Activated CD4-positive, alpha-beta T cell treated with anti-CD3 and anti-CD28 coated beads, Interleukin-2, amount 10 ng/mL, durations not matched to agents 24 days and 14 days (primary cell): ENCODE measurements at regions not wholly inside any gene's neighbourhood (a gene's known extent, or its start where the extent isn't known, plus 50 kb on each side); places are given as distances from the start of the nearest gene placed in this dataset.

Experiments used
- DNase-seq: peaks from one replicate; pipeline ENCODE4 v3.0.0; 2022
- H3K27ac Mint-ChIP-seq: one replicate; pipeline ENCODE4 v1.8.0; 2022; ENCODE audit warnings: mild to moderate bottlenecking, mixed read lengths
- H3K27me3 Mint-ChIP-seq: one replicate; pipeline ENCODE4 v1.8.0; 2022; ENCODE audit warnings: mixed read lengths
- H3K36me3 Mint-ChIP-seq: one replicate; pipeline ENCODE4 v1.8.0; 2022; ENCODE audit warnings: low read depth, mild to moderate bottlenecking, mixed read lengths
- H3K4me1 Mint-ChIP-seq: one replicate; pipeline ENCODE4 v1.8.0; 2021; ENCODE audit warnings: mixed read lengths
- H3K4me3 Mint-ChIP-seq: one replicate; pipeline ENCODE4 v1.8.0; 2022; ENCODE audit warnings: mild to moderate bottlenecking, moderate library complexity, mixed read lengths
- H3K9me3 Mint-ChIP-seq: one replicate; pipeline ENCODE4 v1.8.0; 2021; ENCODE audit warnings: mixed read lengths
- intact Hi-C: fragments of 100-400 bp; cut with micrococcal nuclease; formaldehyde crosslinking; loops from one replicate; pipeline ENCODE4 v1.15.1; 2023

- H3K4me3 Mint-ChIP-seq = no peak overlapping the region
- no peak for DNase-seq
- H3K36me3 Mint-ChIP-seq = no peaks in the 10 kb centered on the region
- H3K27me3 Mint-ChIP-seq = no peaks in the 10 kb centered on the region
- no peaks in the 10 kb centered on the region for H3K9me3 Mint-ChIP-seq
- H3K4me1 Mint-ChIP-seq = no peaks in the 10 kb centered on the region
- no peak overlapping the region for H3K27ac Mint-ChIP-seq
- intact Hi-C loops = no loop called here
Measured at GRCh38 chr3:99242271-99242670, 340.8 kb upstream of the DCBLD2 start.

GRCh38 chr3:99240700-99241099 lies 339.2 kb upstream of the DCBLD2 start:
- no peak overlapping the region for H3K27ac Mint-ChIP-seq
- no peaks in the 10 kb centered on the region for H3K27me3 Mint-ChIP-seq
- DNase-seq = no peak
- no peaks in the 10 kb centered on the region for H3K9me3 Mint-ChIP-seq
- H3K4me3 Mint-ChIP-seq = no peak overlapping the region
- intact Hi-C loops = no loop called here
- no peaks in the 10 kb centered on the region for H3K4me1 Mint-ChIP-seq
- no peaks in the 10 kb centered on the region for H3K36me3 Mint-ChIP-seq

GRCh38 chr3:99236576-99236975 lies 335.1 kb upstream of the DCBLD2 start:
- no peaks in the 10 kb centered on the region for H3K36me3 Mint-ChIP-seq
- no peak overlapping the region for H3K27ac Mint-ChIP-seq
- no peak for DNase-seq
- intact Hi-C loops = no loop called here
- H3K9me3 Mint-ChIP-seq = peaks cover 6% of the 10 kb centered on the region
- no peaks in the 10 kb centered on the region for H3K27me3 Mint-ChIP-seq
- no peaks in the 10 kb centered on the region for H3K4me1 Mint-ChIP-seq
- no peak overlapping the region for H3K4me3 Mint-ChIP-seq

GRCh38 chr3:99232696-99233095 lies 331.2 kb upstream of the DCBLD2 start:
- no peak for DNase-seq
- peaks cover 6% of the 10 kb centered on the region for H3K9me3 Mint-ChIP-seq
- intact Hi-C loops = no loop called here
- H3K36me3 Mint-ChIP-seq = no peaks in the 10 kb centered on the region
- no peak overlapping the region for H3K4me3 Mint-ChIP-seq
- no peaks in the 10 kb centered on the region for H3K4me1 Mint-ChIP-seq
- H3K27me3 Mint-ChIP-seq = no peaks in the 10 kb centered on the region
- H3K27ac Mint-ChIP-seq = no peak overlapping the region

GRCh38 chr3:99218468-99218867 lies 317.0 kb upstream of the DCBLD2 start:
- H3K4me3 Mint-ChIP-seq = no peak overlapping the region
- H3K4me1 Mint-ChIP-seq = no peaks in the 10 kb centered on the region
- H3K27ac Mint-ChIP-seq = no peak overlapping the region
- no peaks in the 10 kb centered on the region for H3K27me3 Mint-ChIP-seq
- intact Hi-C loops = no loop called here
- H3K36me3 Mint-ChIP-seq = no peaks in the 10 kb centered on the region
- peaks cover 6% of the 10 kb centered on the region for H3K9me3 Mint-ChIP-seq
- no peak for DNase-seq

GRCh38 chr3:99212969-99213368 lies 311.5 kb upstream of the DCBLD2 start:
- Mint-ChIP-seq H3K27me3 (no peaks in the 10 kb centered on the region), H3K27ac (no peak overlapping the region), H3K9me3 (no peaks in the 10 kb centered on the region), H3K4me3 (no peak overlapping the region), H3K36me3 (no peaks in the 10 kb centered on the region), H3K4me1 (no peaks in the 10 kb centered on the region)
- no peak for DNase-seq
- intact Hi-C loops = no loop called here

- DNase-seq = no peak
- no peaks in the 10 kb centered on the region for H3K9me3 Mint-ChIP-seq
Measured at GRCh38 chr3:99211309-99211708, 309.8 kb upstream of the DCBLD2 start.

GRCh38 chr3:99199021-99199420 lies 297.5 kb upstream of the DCBLD2 start:
- DNase-seq = no peak
- no peaks in the 10 kb centered on the region for H3K4me1 Mint-ChIP-seq
- H3K4me3 Mint-ChIP-seq = no peak overlapping the region
- no peaks in the 10 kb centered on the region for H3K9me3 Mint-ChIP-seq
- no peak overlapping the region for H3K27ac Mint-ChIP-seq
- no peaks in the 10 kb centered on the region for H3K36me3 Mint-ChIP-seq
- intact Hi-C loops = no loop called here
- no peaks in the 10 kb centered on the region for H3K27me3 Mint-ChIP-seq

More at GRCh38 chr3:99211309-99211708, 309.8 kb upstream of the DCBLD2 start:
- no peaks in the 10 kb centered on the region for H3K27me3 Mint-ChIP-seq
- no peak overlapping the region for H3K4me3 Mint-ChIP-seq
- intact Hi-C loops = no loop called here
- no peaks in the 10 kb centered on the region for H3K36me3 Mint-ChIP-seq
- no peaks in the 10 kb centered on the region for H3K4me1 Mint-ChIP-seq
- H3K27ac Mint-ChIP-seq = no peak overlapping the region

- no peak overlapping the region for H3K4me3 Mint-ChIP-seq
- intact Hi-C loops = no loop called here
- no peak overlapping the region for H3K27ac Mint-ChIP-seq
- no peaks in the 10 kb centered on the region for H3K27me3 Mint-ChIP-seq
- DNase-seq = no peak
- no peaks in the 10 kb centered on the region for H3K9me3 Mint-ChIP-seq
- H3K36me3 Mint-ChIP-seq = no peaks in the 10 kb centered on the region
- no peaks in the 10 kb centered on the region for H3K4me1 Mint-ChIP-seq
Measured at GRCh38 chr3:99191186-99191585, 289.7 kb upstream of the DCBLD2 start.

GRCh38 chr3:99188936-99189335 lies 287.4 kb upstream of the DCBLD2 start:
- no peak overlapping the region for H3K4me3 Mint-ChIP-seq
- H3K27me3 Mint-ChIP-seq = no peaks in the 10 kb centered on the region
- no peaks in the 10 kb centered on the region for H3K4me1 Mint-ChIP-seq
- no peaks in the 10 kb centered on the region for H3K36me3 Mint-ChIP-seq
- intact Hi-C loops = no loop called here
- DNase-seq = no peak
- no peak overlapping the region for H3K27ac Mint-ChIP-seq
- H3K9me3 Mint-ChIP-seq = no peaks in the 10 kb centered on the region

- H3K4me1 Mint-ChIP-seq = no peaks in the 10 kb centered on the region
- H3K36me3 Mint-ChIP-seq = no peaks in the 10 kb centered on the region
- no peak for DNase-seq
- no peak overlapping the region for H3K4me3 Mint-ChIP-seq
- H3K27ac Mint-ChIP-seq = no peak overlapping the region
- intact Hi-C loops = no loop called here
- H3K27me3 Mint-ChIP-seq = no peaks in the 10 kb centered on the region
- H3K9me3 Mint-ChIP-seq = no peaks in the 10 kb centered on the region
Measured at GRCh38 chr3:99186016-99186415, 284.5 kb upstream of the DCBLD2 start.

GRCh38 chr3:99176169-99176964 lies 274.9 kb upstream of the DCBLD2 start:
- Mint-ChIP-seq H3K4me1 (no peaks in the 10 kb centered on the region), H3K9me3 (no peaks in the 10 kb centered on the region), H3K36me3 (no peaks in the 10 kb centered on the region), H3K4me3 (no peak overlapping the region), H3K27ac (no peak overlapping the region), H3K27me3 (peaks cover 1% of the 10 kb centered on the region)
- no peak for DNase-seq
- intact Hi-C loops = loop anchor here (10.0 kb wide), 1 partner anchor 152 kb away; no protein-coding TSS in a partner anchor

- peaks cover 1% of the 10 kb centered on the region for H3K27me3 Mint-ChIP-seq
- H3K27ac Mint-ChIP-seq = no peak overlapping the region
- H3K9me3 Mint-ChIP-seq = no peaks in the 10 kb centered on the region
- no peak overlapping the region for H3K4me3 Mint-ChIP-seq
- intact Hi-C loops = loop anchor here (10.0 kb wide), 1 partner anchor 151 kb away; no protein-coding TSS in a partner anchor
- no peak for DNase-seq
- H3K36me3 Mint-ChIP-seq = no peaks in the 10 kb centered on the region
- no peaks in the 10 kb centered on the region for H3K4me1 Mint-ChIP-seq
Measured at GRCh38 chr3:99175276-99175812, 273.8 kb upstream of the DCBLD2 start.

GRCh38 chr3:99172736-99173657 lies 271.5 kb upstream of the DCBLD2 start:
- Mint-ChIP-seq H3K4me1 (no peaks in the 10 kb centered on the region), H3K36me3 (no peaks in the 10 kb centered on the region), H3K4me3 (no peak overlapping the region), H3K9me3 (no peaks in the 10 kb centered on the region), H3K27me3 (peaks cover 1% of the 10 kb centered on the region), H3K27ac (no peak overlapping the region)
- DNase-seq = peak; percentile 80
- intact Hi-C loops = loop anchor here (1.0 to 10.0 kb wide), 2 partner anchors 148 to 356 kb away; no protein-coding TSS in a partner anchor
